Gastrocnemius medialis (tissue), 4 donors: ENCODE measurements at regions not wholly inside any gene's neighbourhood (a gene's known extent, or its start where the extent isn't known, plus 50 kb on each side); places are given as distances from the start of the nearest gene placed in this dataset.

Experiments used
- POLR2A ChIP-seq, 2 donors: fragments of 450-650 bp; IDR thresholded peaks; one replicate each; pipeline ENCODE4 v1.6.1; 2017; ENCODE audit warnings: antibody characterized with exemption in 2 of 2, mild to moderate bottlenecking in 2 of 2, moderate library complexity in 2 of 2
- TF ChIP-seq, protein P1 (sequence below), 5 experiments: fragments of 450-650 bp in 3 of 5; fragments of 200-600 bp in 2 of 5; sonication (generic) in 2 of 5; IDR thresholded peaks in 4 of 5; conservative IDR thresholded peaks in 1 of 5; 1 replicate in 4 of 5; 2 replicates in 1 of 5; pipeline ENCODE4 v1.5.1; 2016 to 2019; ENCODE audit warnings: antibody characterized with exemption in 5 of 5, mild to moderate bottlenecking in 3 of 5, moderate library complexity in 3 of 5

DNA sequence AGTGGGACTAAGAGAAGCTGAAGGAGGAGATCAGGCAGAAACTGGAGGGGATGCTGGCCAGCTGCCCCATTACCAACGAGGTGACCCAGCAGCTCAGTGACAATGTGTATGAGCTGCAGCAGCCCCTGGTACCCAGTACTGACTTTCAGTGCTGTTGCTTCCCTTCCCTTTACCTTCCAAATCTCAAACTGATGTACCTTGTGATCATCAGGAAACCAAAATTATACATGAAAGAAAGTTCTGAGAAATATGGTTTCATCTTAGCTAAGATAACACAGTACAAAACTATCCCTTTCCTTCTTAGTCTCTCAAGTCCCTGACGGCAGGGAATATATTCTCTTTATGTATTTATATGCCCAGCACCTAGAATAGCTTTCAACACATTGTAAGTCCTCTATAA, 52.3 kb upstream of the CERS6 start:
- TF ChIP-seq, protein P1, sequence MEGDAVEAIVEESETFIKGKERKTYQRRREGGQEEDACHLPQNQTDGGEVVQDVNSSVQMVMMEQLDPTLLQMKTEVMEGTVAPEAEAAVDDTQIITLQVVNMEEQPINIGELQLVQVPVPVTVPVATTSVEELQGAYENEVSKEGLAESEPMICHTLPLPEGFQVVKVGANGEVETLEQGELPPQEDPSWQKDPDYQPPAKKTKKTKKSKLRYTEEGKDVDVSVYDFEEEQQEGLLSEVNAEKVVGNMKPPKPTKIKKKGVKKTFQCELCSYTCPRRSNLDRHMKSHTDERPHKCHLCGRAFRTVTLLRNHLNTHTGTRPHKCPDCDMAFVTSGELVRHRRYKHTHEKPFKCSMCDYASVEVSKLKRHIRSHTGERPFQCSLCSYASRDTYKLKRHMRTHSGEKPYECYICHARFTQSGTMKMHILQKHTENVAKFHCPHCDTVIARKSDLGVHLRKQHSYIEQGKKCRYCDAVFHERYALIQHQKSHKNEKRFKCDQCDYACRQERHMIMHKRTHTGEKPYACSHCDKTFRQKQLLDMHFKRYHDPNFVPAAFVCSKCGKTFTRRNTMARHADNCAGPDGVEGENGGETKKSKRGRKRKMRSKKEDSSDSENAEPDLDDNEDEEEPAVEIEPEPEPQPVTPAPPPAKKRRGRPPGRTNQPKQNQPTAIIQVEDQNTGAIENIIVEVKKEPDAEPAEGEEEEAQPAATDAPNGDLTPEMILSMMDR (IDR thresholded peaks at IDR 0.05 in 4 of 5, conservative IDR thresholded peaks at IDR 0.05 in 1 of 5), result no peak
- TF ChIP-seq POLR2A (IDR thresholded peaks at IDR 0.05), result no peak
